Upper lobe of right lung (tissue), 1 donor: ENCODE measurements at regions not wholly inside any gene's neighbourhood (a gene's known extent, or its start where the extent isn't known, plus 50 kb on each side); places are given as distances from the start of the nearest gene placed in this dataset.

ENCODE experiments used
- ATAC-seq: fragments of 200-7000 bp; cut with Tn5 transposase; one replicate; pipeline ENCODE4 v1.9.1; 2020; ENCODE audit warnings: mild to moderate bottlenecking, moderate library complexity
- DNase-seq: peaks from one replicate; pipeline ENCODE4 v3.0.0-alpha.2; 2020
- H3K27ac ChIP-seq: fragments of 200-600 bp; one replicate; pipeline ENCODE4 v1.8.0; 2022
- H3K27me3 ChIP-seq: fragments of 200-600 bp; one replicate; pipeline ENCODE4 v1.8.0; 2022; ENCODE audit warnings: mild to moderate bottlenecking
- H3K36me3 ChIP-seq: fragments of 200-600 bp; one replicate; pipeline ENCODE4 v1.8.0; 2022
- H3K4me1 ChIP-seq: fragments of 200-600 bp; one replicate; pipeline ENCODE4 v1.8.0; 2022
- H3K4me3 ChIP-seq: fragments of 200-600 bp; one replicate; pipeline ENCODE4 v1.8.0; 2022; ENCODE audit warnings: mild to moderate bottlenecking
- H3K9me3 ChIP-seq: fragments of 200-600 bp; one replicate; pipeline ENCODE4 v1.8.0; 2022
- CTCF ChIP-seq: fragments of 200-600 bp; IDR thresholded peaks from one replicate; pipeline ENCODE4 v1.8.0; 2022; ENCODE audit warnings: antibody characterized with exemption
- intact Hi-C: fragments of 100-400 bp; cut with DNase I; formaldehyde crosslinking; loops from one replicate; pipeline ENCODE4 v1.11.0; 2022
- donor health status: DM: no; HTN: yes; CAD: no; lungs with severe emphysema.

GRCh38 chr18:51614967-51615571, 417.6 kb upstream of the MEX3C start:
- DNase-seq (no peak), ATAC-seq (no peak)
- no peak for TF ChIP-seq CTCF
- Histone ChIP-seq H3K9me3 (no peaks in the 10 kb centered on the region), H3K27me3 (no peaks in the 10 kb centered on the region), H3K4me3 (no peak overlapping the region), H3K27ac (no peak overlapping the region), H3K36me3 (no peaks in the 10 kb centered on the region), H3K4me1 (no peaks in the 10 kb centered on the region)
- intact Hi-C loops: no loop called here

GRCh38 chr18:51617167-51617566, 419.7 kb upstream of the MEX3C start:
- TF ChIP-seq CTCF: no peak
- Histone ChIP-seq H3K4me1 (no peaks in the 10 kb centered on the region), H3K9me3 (no peaks in the 10 kb centered on the region), H3K27me3 (no peaks in the 10 kb centered on the region), H3K4me3 (no peak overlapping the region), H3K36me3 (no peaks in the 10 kb centered on the region), H3K27ac (no peak overlapping the region)
- DNase-seq (no peak), ATAC-seq (no peak)
- intact Hi-C loops: no loop called here

- no peak for TF ChIP-seq CTCF
- H3K27ac ChIP-seq: no peak overlapping the region
These were observed 420.2 kb upstream of the MEX3C start for GRCh38 chr18:51617572-51618260.

GRCh38 chr18:51619283-51619682, 421.8 kb upstream of the MEX3C start:
- Histone ChIP-seq H3K4me3 (no peak overlapping the region), H3K9me3 (no peaks in the 10 kb centered on the region), H3K27me3 (no peaks in the 10 kb centered on the region), H3K36me3 (no peaks in the 10 kb centered on the region), H3K27ac (no peak overlapping the region), H3K4me1 (no peaks in the 10 kb centered on the region)
- intact Hi-C loops: no loop called here
- no peak for DNase-seq
- ATAC-seq: no peak
- no peak for TF ChIP-seq CTCF

More at GRCh38 chr18:51617572-51618260, 420.2 kb upstream of the MEX3C start:
- no peaks in the 10 kb centered on the region for H3K27me3 ChIP-seq
- H3K4me1 ChIP-seq: no peaks in the 10 kb centered on the region
- no peaks in the 10 kb centered on the region for H3K36me3 ChIP-seq
- no peaks in the 10 kb centered on the region for H3K9me3 ChIP-seq
- no peak overlapping the region for H3K4me3 ChIP-seq
- DNase-seq: no peak
- peak; percentile 38 for ATAC-seq
- intact Hi-C loops: no loop called here

- DNase-seq: peak; percentile 64
- no peaks in the 10 kb centered on the region for H3K4me1 ChIP-seq
- H3K27ac ChIP-seq: no peak overlapping the region
- H3K9me3 ChIP-seq: no peaks in the 10 kb centered on the region
- H3K36me3 ChIP-seq: no peaks in the 10 kb centered on the region
- no peak overlapping the region for H3K4me3 ChIP-seq
- peak; percentile 68 for TF ChIP-seq CTCF
- intact Hi-C loops: no loop called here
- peak; percentile 61 for ATAC-seq
- H3K27me3 ChIP-seq: no peaks in the 10 kb centered on the region
These were observed 423.8 kb upstream of the MEX3C start for GRCh38 chr18:51621113-51621863.
